ENCODE measurements at regions not wholly inside any gene's neighbourhood (a gene's known extent, or its start where the extent isn't known, plus 50 kb on each side); places are given as distances from the start of the nearest gene placed in this dataset.

GRCh38 chr3:74516019-74516418 is 98.4 kb downstream of the CNTN3 start:
- CTCF ChIA-PET = no interaction called here
- POLR2A ChIA-PET = no interaction called here
- DNase-seq (ENCODE audit: extremely low spot score) = no peak
- TF ChIP-seq, protein P1, sequence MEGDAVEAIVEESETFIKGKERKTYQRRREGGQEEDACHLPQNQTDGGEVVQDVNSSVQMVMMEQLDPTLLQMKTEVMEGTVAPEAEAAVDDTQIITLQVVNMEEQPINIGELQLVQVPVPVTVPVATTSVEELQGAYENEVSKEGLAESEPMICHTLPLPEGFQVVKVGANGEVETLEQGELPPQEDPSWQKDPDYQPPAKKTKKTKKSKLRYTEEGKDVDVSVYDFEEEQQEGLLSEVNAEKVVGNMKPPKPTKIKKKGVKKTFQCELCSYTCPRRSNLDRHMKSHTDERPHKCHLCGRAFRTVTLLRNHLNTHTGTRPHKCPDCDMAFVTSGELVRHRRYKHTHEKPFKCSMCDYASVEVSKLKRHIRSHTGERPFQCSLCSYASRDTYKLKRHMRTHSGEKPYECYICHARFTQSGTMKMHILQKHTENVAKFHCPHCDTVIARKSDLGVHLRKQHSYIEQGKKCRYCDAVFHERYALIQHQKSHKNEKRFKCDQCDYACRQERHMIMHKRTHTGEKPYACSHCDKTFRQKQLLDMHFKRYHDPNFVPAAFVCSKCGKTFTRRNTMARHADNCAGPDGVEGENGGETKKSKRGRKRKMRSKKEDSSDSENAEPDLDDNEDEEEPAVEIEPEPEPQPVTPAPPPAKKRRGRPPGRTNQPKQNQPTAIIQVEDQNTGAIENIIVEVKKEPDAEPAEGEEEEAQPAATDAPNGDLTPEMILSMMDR (IDR thresholded peaks at IDR 0.05; ENCODE audit: control extremely low read depth, extremely low read depth, low read depth, missing control alignments) = no peak

- no peak for DNase-seq (ENCODE audit: extremely low spot score)
- ChIA-PET CTCF (no interaction called here), POLR2A (no interaction called here)
- TF ChIP-seq, protein P1 (IDR thresholded peaks at IDR 0.05; ENCODE audit: control extremely low read depth, extremely low read depth, low read depth, missing control alignments) = no peak
Observed at GRCh38 chr3:74515451-74515850, 99.0 kb downstream of the CNTN3 start.

- ChIA-PET CTCF (no interaction called here), POLR2A (no interaction called here)
- TF ChIP-seq, protein P1 (IDR thresholded peaks at IDR 0.05; ENCODE audit: control extremely low read depth, extremely low read depth, low read depth, missing control alignments) = no peak
- no peak for DNase-seq (ENCODE audit: extremely low spot score)
Observed at GRCh38 chr3:74511078-74511477, 103.4 kb downstream of the CNTN3 start.

- TF ChIP-seq, protein P1 (IDR thresholded peaks at IDR 0.05; ENCODE audit: control extremely low read depth, extremely low read depth, low read depth, missing control alignments) = no peak
- POLR2A ChIA-PET = no interaction called here
- CTCF ChIA-PET = no interaction called here
- no peak for DNase-seq (ENCODE audit: extremely low spot score)
Observed at GRCh38 chr3:74510261-74510818, 104.1 kb downstream of the CNTN3 start.

DNA sequence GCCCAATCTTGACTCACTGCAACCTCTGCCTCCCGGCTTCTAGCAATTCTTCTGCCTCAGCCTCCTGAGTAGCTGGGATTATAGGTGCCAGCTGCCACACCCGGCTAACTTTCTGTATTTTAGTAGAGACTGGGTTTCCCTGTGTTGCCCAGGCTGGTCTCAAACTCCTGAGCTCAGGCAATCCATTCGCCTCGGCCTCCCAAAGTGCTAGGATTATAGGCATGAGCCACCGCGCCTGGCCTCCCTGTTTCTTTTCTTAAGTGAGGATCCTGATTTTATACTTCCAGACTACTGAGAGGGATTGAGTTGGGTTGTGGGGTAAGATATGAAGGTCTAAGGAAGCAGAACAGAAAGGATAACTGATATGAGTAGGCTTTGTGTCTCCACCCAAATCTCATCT is 106.8 kb downstream of the CNTN3 start:
- ChIA-PET POLR2A (no interaction called here), CTCF (no interaction called here)
- TF ChIP-seq, protein P1 (IDR thresholded peaks at IDR 0.05; ENCODE audit: control extremely low read depth, extremely low read depth, low read depth, missing control alignments) = no peak
- no peak for DNase-seq (ENCODE audit: extremely low spot score)

DNA sequence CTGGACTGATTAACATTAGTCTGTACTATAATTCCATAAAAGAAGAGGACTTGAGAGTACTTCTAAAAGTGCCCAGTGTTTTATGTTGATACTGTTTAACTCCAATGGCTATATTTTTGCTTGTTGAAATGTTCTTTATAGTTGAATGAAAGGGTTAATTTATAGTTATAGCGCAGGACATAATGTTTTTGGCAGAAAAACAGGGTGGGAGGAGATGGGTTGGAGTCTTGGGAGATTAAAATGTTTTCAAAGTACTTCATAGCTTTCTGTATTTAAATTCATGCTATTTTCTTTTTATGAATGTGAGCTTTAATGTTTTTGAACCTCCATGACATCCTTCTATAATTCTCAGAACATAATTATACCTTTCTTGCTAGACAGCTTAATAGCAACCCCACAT is 108.2 kb downstream of the CNTN3 start:
- TF ChIP-seq, protein P1 (IDR thresholded peaks at IDR 0.05; ENCODE audit: control extremely low read depth, extremely low read depth, low read depth, missing control alignments) = no peak
- CTCF ChIA-PET = no interaction called here
- POLR2A ChIA-PET = no interaction called here
- DNase-seq (ENCODE audit: extremely low spot score) = no peak

DNA sequence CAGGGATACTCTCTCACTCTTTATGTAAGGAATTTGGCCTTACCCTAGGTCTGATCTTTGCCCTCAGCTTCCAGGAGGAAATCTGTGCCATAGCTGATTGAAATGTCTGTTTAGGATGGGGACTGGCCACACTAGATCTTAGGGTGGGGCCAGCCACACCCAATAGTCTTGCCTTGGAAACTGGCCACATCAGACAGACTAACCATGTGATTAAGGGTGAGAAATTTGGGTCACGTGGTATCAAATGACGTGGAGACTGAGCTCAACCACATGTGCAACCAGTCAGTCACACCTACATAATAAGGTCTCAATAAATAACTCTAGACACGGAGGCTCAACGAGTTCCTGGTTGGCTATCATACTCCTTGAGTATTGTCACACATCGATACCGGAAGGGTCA is 113.5 kb downstream of the CNTN3 start:
- TF ChIP-seq, protein P1 (IDR thresholded peaks at IDR 0.05; ENCODE audit: control extremely low read depth, extremely low read depth, low read depth, missing control alignments) = no peak
- ChIA-PET CTCF (no interaction called here), POLR2A (no interaction called here)

More for the DNA sequence above, 113.5 kb downstream of the CNTN3 start:
- no peak for DNase-seq (ENCODE audit: extremely low spot score)

Measured in GM10248 (cell line).